Ishikawa (cell line): ENCODE measurements at regions not wholly inside any gene's neighbourhood (a gene's known extent, or its start where the extent isn't known, plus 50 kb on each side); places are given as distances from the start of the nearest gene placed in this dataset.

ENCODE experiments used
- CEBPB ChIP-seq: IDR thresholded peaks from 2 replicates; pipeline ENCODE4 v1.6.1; 2012
- CREB1 ChIP-seq: IDR thresholded peaks from 2 replicates; pipeline ENCODE4 v1.6.1; 2012; ENCODE audit warnings: low read depth
- EGR1 ChIP-seq: IDR thresholded peaks from 2 replicates; pipeline ENCODE4 v1.6.1; 2012
- EP300 ChIP-seq: IDR thresholded peaks from 2 replicates; pipeline ENCODE4 v1.6.1; 2012; ENCODE audit warnings: borderline replicate concordance
- NFIC ChIP-seq: IDR thresholded peaks from 2 replicates; pipeline ENCODE4 v1.6.1; 2012
- REST ChIP-seq: IDR thresholded peaks from 2 replicates; pipeline ENCODE4 v1.6.1; 2012; ENCODE audit warnings: low read depth, mild to moderate bottlenecking
- TAF1 ChIP-seq: IDR thresholded peaks from 2 replicates; pipeline ENCODE4 v1.6.1; 2012; ENCODE audit warnings: low read depth, mild to moderate bottlenecking
- TCF12 ChIP-seq: IDR thresholded peaks from 2 replicates; pipeline ENCODE4 v1.6.1; 2012; ENCODE audit warnings: low read depth
- YY1 ChIP-seq: IDR thresholded peaks from 2 replicates; pipeline ENCODE4 v1.6.1; 2012; ENCODE audit warnings: low read depth
- TF ChIP-seq, protein P1 (sequence below): IDR thresholded peaks from 2 replicates; pipeline ENCODE4 v1.6.1; 2012

DNA sequence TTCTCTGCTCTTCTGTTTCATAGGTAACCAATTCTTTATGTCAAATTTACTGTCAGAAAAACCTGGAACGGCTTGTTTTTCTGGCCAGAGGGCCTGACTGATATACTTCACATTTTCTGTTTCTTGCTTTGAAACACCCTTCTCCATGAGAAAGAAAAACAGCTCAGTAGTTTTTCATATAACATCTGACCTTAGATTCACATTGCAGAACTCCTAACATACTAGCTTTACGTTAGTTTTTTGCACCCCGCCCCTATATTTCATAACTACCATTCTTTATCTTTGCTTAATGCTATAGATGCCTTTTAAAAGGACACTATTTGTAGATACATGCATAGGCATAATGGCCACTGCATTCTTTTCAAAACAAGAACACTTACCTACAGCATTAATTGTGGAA, 83.9 kb upstream of the TSC22D2 start:
- TF ChIP-seq TAF1 (no peak), EP300 (no peak), EGR1 (no peak), NFIC (no peak), TCF12 (no peak), CREB1 (no peak), REST (no peak), YY1 (no peak), CEBPB (no peak)
- TF ChIP-seq, protein P1, sequence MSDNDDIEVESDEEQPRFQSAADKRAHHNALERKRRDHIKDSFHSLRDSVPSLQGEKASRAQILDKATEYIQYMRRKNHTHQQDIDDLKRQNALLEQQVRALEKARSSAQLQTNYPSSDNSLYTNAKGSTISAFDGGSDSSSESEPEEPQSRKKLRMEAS: no peak
